ENCODE measurements at regions not wholly inside any gene's neighbourhood (a gene's known extent, or its start where the extent isn't known, plus 50 kb on each side); places are given as distances from the start of the nearest gene placed in this dataset.
A peak's percentile ranks its signal among the peaks of the same experiment; 100 is the strongest.

DNA sequence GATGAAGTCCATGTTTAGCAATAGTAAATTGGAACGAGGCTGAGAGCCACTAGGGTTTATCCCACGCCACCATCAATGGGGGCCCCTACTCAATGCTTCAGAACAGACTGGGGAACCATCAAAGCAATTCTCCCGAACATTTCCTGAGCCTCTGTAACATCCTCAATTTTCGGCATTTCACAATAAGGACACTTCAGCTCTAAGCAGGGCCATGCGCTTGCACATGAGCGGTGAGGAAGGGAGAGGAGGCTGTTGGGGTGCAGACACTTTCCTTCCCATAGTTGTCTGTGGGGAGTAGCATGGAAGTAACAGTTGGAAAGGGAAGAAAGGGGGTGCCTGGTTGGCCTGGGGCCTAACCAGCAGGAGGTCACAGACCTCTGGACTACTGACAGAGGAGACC is 129.9 kb upstream of the PRMT8 start:
- Mint-ChIP-seq H3K27me3 (peaks cover 40 to 86% of the 10 kb centered on the region in 2 donors), H3K4me3 (no peak overlapping the region), H3K36me3 (ENCODE audit: insufficient read depth) (no peaks in the 10 kb centered on the region), H3K9me3 (no peaks in the 10 kb centered on the region), H3K4me1 (ENCODE audit: low read depth in 2 of 2) (peaks cover 0 to 1% of the 10 kb centered on the region in 2 donors), H3K27ac (no peak overlapping the region)
- DNase-seq (no peak), ATAC-seq (replicated peaks) (no peak)

- H3K27me3 Mint-ChIP-seq: peaks cover 40 to 73% of the 10 kb centered on the region in 2 donors
- H3K4me1 Mint-ChIP-seq (ENCODE audit: low read depth in 2 of 2): peaks cover 0 to 1% of the 10 kb centered on the region in 2 donors
- no peaks in the 10 kb centered on the region for H3K36me3 Mint-ChIP-seq (ENCODE audit: insufficient read depth)
- H3K27ac Mint-ChIP-seq: no peak overlapping the region
- no peak for DNase-seq
- H3K4me3 Mint-ChIP-seq: no peak overlapping the region
- H3K9me3 Mint-ChIP-seq: no peaks in the 10 kb centered on the region
- no peak for ATAC-seq (replicated peaks)
Measured at GRCh38 chr12:3362737-3363136, 128.3 kb upstream of the PRMT8 start.

DNA sequence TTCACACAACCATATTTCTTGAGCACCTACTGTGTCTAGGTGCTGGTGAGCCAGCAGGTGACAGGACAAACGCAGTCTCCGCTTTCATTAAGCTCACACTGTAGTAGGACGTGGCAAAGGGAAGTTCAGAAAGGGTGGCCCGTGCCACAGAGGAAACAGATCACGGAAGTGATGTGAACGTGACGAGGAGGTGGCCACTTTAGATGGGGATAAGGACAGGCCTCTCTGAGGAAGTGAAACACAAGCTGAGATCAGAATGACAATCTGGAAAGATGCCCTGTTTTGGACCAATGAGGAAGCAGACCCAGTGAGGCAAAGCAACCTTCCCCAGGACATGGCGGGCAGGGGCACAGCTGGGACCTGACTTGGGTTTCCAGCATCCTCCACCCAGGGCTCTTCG is 127.4 kb upstream of the PRMT8 start:
- Mint-ChIP-seq H3K4me1 (ENCODE audit: low read depth in 2 of 2) (peaks cover 0 to 1% of the 10 kb centered on the region in 2 donors), H3K27me3 (peaks cover 40 to 67% of the 10 kb centered on the region in 2 donors), H3K27ac (no peak overlapping the region), H3K4me3 (no peak overlapping the region), H3K36me3 (ENCODE audit: insufficient read depth) (no peaks in the 10 kb centered on the region), H3K9me3 (no peaks in the 10 kb centered on the region)
- DNase-seq: no peak
- ATAC-seq (replicated peaks): peak; percentile 37

DNA sequence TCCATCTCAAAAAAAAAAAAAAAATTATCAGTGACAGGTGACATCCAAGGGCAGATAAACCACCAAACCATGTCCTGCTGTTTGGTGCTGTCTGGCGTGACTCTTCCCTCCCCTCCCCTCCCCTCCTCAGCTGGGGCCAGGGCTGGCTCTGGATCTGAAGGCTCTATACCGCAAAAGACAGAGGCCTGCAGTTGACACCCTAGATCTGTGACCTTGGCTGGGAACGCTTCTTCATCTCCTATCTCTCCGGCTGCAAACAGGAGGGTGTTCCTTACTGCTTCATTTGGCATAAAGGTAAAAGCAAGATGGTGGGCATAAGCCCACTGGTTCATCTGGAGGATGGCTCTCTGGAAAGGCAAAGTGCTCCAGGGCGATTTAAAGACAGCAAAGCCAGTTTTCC is 126.8 kb upstream of the PRMT8 start:
- Mint-ChIP-seq H3K27ac (no peak overlapping the region), H3K27me3 (peaks cover 35 to 61% of the 10 kb centered on the region in 2 donors), H3K4me3 (no peak overlapping the region), H3K4me1 (ENCODE audit: low read depth in 2 of 2) (peaks cover 0 to 1% of the 10 kb centered on the region in 2 donors), H3K9me3 (no peaks in the 10 kb centered on the region), H3K36me3 (ENCODE audit: insufficient read depth) (no peaks in the 10 kb centered on the region)
- ATAC-seq (replicated peaks) (no peak), DNase-seq (no peak)

DNA sequence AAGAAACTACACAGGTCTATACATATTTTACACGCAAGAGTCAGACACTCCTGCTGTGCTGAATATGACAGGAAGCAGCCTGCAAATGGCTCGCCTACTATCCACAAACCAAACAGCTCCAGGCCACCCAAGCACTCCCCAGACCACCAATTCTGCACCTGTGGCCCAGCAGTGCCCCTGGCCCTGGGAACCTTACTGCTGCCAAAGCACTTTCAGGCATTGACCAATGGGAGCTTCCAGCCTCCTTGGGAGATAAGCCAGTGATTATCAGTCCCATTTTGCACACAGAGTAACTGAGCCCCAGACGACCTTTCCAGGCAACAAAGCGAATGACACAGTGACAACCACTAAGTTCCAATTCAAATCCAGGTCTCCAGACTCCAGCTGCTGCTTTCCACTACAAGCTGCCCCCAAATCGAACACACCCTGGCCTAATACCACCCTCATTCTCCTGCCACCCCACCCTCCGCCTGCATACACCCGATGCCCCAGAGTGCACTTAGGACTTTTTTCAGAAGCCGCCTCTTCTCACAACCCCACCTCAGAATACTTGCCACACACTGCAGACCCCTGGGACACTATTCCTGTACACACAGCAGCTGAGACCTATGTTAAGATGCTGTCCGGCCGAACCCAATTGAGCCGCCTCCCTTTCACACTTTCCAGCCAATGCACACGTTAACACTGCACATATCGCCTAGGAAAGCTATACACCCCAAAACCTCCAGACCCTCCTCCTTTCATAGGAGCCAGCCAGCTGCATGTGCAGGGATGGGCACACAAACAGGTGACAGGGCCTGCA is 126.1 kb upstream of the PRMT8 start:
- DNase-seq (no peak), ATAC-seq (replicated peaks) (no peak)
- Mint-ChIP-seq H3K9me3 (no peaks in the 10 kb centered on the region), H3K4me1 (ENCODE audit: low read depth in 2 of 2) (peaks cover 0 to 1% of the 10 kb centered on the region in 2 donors), H3K4me3 (no peak overlapping the region), H3K36me3 (ENCODE audit: insufficient read depth) (no peaks in the 10 kb centered on the region), H3K27me3 (peaks cover 30 to 54% of the 10 kb centered on the region in 2 donors), H3K27ac (no peak overlapping the region)

GRCh38 chr12:3365463-3366411 is 125.3 kb upstream of the PRMT8 start:
- no peak for ATAC-seq (replicated peaks)
- peaks cover 24 to 49% of the 10 kb centered on the region in 2 donors for H3K27me3 Mint-ChIP-seq
- DNase-seq: no peak
- no peak overlapping the region for H3K4me3 Mint-ChIP-seq
- no peaks in the 10 kb centered on the region for H3K36me3 Mint-ChIP-seq (ENCODE audit: insufficient read depth)
- no peaks in the 10 kb centered on the region for H3K9me3 Mint-ChIP-seq
- H3K27ac Mint-ChIP-seq: no peak overlapping the region
- H3K4me1 Mint-ChIP-seq (ENCODE audit: low read depth in 2 of 2): peaks cover 0 to 1% of the 10 kb centered on the region in 2 donors

DNA sequence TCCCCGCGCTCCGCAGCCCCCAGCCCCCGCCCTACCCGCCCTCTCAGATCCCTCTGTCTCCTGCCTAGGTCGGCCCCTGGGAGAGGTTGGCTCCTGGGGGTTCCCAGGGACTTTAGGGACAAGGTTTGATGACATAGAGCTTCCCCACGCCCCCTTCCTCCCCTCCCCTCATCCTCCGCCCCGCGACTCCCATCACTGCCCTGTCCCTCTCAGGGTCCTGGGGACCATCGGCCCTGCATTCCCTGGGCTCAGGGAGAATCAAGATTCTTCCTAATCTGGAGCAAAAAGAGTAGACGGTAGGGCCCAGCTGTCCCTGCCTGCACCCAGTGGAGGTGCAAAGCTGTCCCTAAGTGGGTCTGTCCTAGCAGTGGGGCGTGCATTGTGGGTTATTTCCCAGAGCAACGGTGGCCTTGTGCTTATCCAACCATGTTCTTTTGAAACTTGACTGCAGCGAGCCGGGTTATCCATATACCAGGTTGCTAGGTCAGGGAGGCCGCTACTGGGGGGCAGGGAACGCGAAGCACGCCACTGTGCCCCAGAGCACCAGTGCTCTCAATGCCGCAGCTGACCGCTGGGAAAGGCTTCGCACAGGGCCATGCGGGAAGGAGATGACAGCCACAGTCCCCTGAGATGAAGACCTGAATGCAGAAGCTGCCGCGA is 124.4 kb upstream of the PRMT8 start:
- H3K4me3 Mint-ChIP-seq: no peak overlapping the region
- H3K9me3 Mint-ChIP-seq: no peaks in the 10 kb centered on the region
- ATAC-seq (replicated peaks) (no peak), DNase-seq (no peak)
- H3K4me1 Mint-ChIP-seq (ENCODE audit: low read depth in 2 of 2): peaks cover 0 to 1% of the 10 kb centered on the region in 2 donors
- H3K27ac Mint-ChIP-seq: no peak overlapping the region
- H3K36me3 Mint-ChIP-seq (ENCODE audit: insufficient read depth): no peaks in the 10 kb centered on the region
- H3K27me3 Mint-ChIP-seq: peaks cover 24 to 41% of the 10 kb centered on the region in 2 donors

DNA sequence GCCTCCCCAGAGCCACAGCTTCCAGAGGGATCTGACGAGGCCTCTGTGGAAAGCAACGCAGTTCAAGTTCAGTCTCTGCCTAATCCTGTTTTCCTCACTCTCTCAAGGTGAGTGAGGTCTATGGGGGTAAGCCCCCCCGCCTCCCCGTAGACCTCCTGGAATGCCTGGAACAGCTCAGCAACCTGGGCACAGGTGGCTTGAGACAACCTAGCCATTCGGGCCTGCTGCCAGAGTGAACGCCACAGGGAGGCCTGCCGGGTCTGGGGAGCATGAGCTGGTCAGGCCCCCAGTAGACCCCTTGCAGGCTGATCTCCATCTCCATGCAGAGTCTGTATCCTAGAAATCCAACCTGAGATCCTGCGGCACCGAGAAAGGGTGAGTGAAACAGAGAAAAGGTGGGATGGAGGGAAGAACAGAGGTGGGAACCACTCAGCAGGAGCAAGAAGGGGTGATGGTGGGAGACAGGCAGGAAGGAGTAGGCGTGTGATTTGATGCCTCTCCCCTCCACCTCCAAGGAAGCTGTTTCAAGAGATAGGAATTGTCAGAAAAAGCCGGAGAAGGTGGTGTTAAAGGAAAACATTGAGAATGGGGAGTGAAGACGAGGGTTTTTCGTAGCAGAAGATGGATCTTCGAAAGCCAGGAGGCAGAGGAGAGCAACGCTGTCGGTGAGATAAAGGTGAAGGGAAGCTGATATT is 123.1 kb upstream of the PRMT8 start:
- peaks cover 22 to 29% of the 10 kb centered on the region in 2 donors for H3K27me3 Mint-ChIP-seq
- no peaks in the 10 kb centered on the region for H3K36me3 Mint-ChIP-seq (ENCODE audit: insufficient read depth)
- H3K9me3 Mint-ChIP-seq: no peaks in the 10 kb centered on the region
- DNase-seq: no peak
- ATAC-seq (replicated peaks): no peak
- H3K4me3 Mint-ChIP-seq: no peak overlapping the region
- no peak overlapping the region for H3K27ac Mint-ChIP-seq
- H3K4me1 Mint-ChIP-seq (ENCODE audit: low read depth in 2 of 2): peaks cover 0 to 1% of the 10 kb centered on the region in 2 donors

- Mint-ChIP-seq H3K36me3 (ENCODE audit: insufficient read depth) (no peaks in the 10 kb centered on the region), H3K4me3 (no peak overlapping the region), H3K27ac (no peak overlapping the region), H3K4me1 (ENCODE audit: low read depth in 2 of 2) (no peaks in the 10 kb centered on the region), H3K9me3 (no peaks in the 10 kb centered on the region), H3K27me3 (no peaks in the 10 kb centered on the region)
- ATAC-seq (replicated peaks): no peak
- DNase-seq: no peak
Measured at GRCh38 chr12:3371018-3371417, 120.0 kb upstream of the PRMT8 start.

DNA sequence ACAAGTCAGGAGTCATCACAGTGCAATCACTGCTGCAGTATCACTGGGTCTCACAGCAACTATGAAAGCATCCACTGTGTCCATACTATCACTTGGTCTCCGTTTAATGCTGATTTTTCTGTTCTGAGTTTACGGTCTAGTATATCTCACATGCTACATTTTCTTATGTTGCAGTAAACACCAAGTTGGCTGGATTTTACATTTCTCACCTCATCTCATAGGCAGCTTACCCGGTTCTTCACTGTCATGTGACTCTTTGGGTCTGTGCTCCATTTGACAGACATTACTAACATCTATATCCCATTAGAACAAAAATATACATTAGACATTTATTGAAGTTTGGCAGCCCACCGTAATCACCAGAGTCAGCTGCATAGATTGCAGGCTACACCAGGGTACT is 115.7 kb upstream of the PRMT8 start:
- DNase-seq (no peak), ATAC-seq (replicated peaks) (no peak)
- Mint-ChIP-seq H3K4me1 (ENCODE audit: low read depth in 2 of 2) (no peaks in the 10 kb centered on the region), H3K36me3 (ENCODE audit: insufficient read depth) (no peaks in the 10 kb centered on the region), H3K4me3 (no peak overlapping the region), H3K27ac (no peak overlapping the region), H3K9me3 (no peaks in the 10 kb centered on the region), H3K27me3 (peaks cover 14 to 32% of the 10 kb centered on the region in 2 donors)

GRCh38 chr12:3376779-3377455 is 114.1 kb upstream of the PRMT8 start:
- no peak for DNase-seq
- Mint-ChIP-seq H3K9me3 (no peaks in the 10 kb centered on the region), H3K36me3 (ENCODE audit: insufficient read depth) (no peaks in the 10 kb centered on the region), H3K4me1 (ENCODE audit: low read depth in 2 of 2) (no peaks in the 10 kb centered on the region), H3K27ac (no peak overlapping the region), H3K4me3 (no peak overlapping the region), H3K27me3 (peaks cover 20 to 47% of the 10 kb centered on the region in 2 donors)
- no peak for ATAC-seq (replicated peaks)

- Mint-ChIP-seq H3K4me1 (ENCODE audit: low read depth in 2 of 2) (no peaks in the 10 kb centered on the region), H3K27ac (no peak overlapping the region), H3K4me3 (no peak overlapping the region), H3K36me3 (ENCODE audit: insufficient read depth) (no peaks in the 10 kb centered on the region), H3K9me3 (no peaks in the 10 kb centered on the region), H3K27me3 (peaks cover 26 to 62% of the 10 kb centered on the region in 2 donors)
- ATAC-seq (replicated peaks): no peak
- DNase-seq: no peak
Measured at GRCh38 chr12:3378655-3379054, 112.3 kb upstream of the PRMT8 start.

All from effector memory CD8-positive, alpha-beta T cell (primary cell).